PC-3 (cell line): ENCODE measurements at regions not wholly inside any gene's neighbourhood (a gene's known extent, or its start where the extent isn't known, plus 50 kb on each side); places are given as distances from the start of the nearest gene placed in this dataset.

Experiments used
- CTCF ChIP-seq: fragments of 300-600 bp; sonication (generic); conservative IDR thresholded peaks from 2 replicates; pipeline ENCODE4 v1.5.1; 2017; ENCODE audit warnings: antibody characterized with exemption, low read depth, mild to moderate bottlenecking, low read length
- EZH2phosphoT487 ChIP-seq: fragments of 300-600 bp; sonication (generic); IDR thresholded peaks from 2 replicates; pipeline ENCODE4 v1.6.1; 2018; ENCODE audit warnings: mild to moderate bottlenecking, antibody characterized with exemption, low read length, borderline replicate concordance

- no peak for TF ChIP-seq CTCF
- no peak for TF ChIP-seq EZH2phosphoT487
Observed at GRCh38 chr3:30473374-30474051, 132.9 kb upstream of the TGFBR2 start.
